NCI-H524 treated with DMSO at 0.1 percent for 48 hours (cell line): ENCODE measurements at regions not wholly inside any gene's neighbourhood (a gene's known extent, or its start where the extent isn't known, plus 50 kb on each side); places are given as distances from the start of the nearest gene placed in this dataset.
"Not testable (repeated sequence)": the region's sequence is repeated elsewhere in the genome, so short reads cannot be mapped to it uniquely, and the experiment has no call there.

Source experiments
- DNase-seq: peaks from one replicate; lab custom pipeline; 2025; lab: John Stamatoyannopoulos, UW

- no peak for DNase-seq
Measured at GRCh38 chr12:131357185-131357747, 353.6 kb upstream of the SFSWAP start.

GRCh38 chr12:131357920-131358319, 353.0 kb upstream of the SFSWAP start:
- DNase-seq: no peak

- no peak for DNase-seq
Measured at GRCh38 chr12:131362291-131363211, 348.3 kb upstream of the SFSWAP start.

GRCh38 chr12:131363393-131363792, 347.5 kb upstream of the SFSWAP start:
- DNase-seq: no peak

GRCh38 chr12:131363841-131364495, 346.9 kb upstream of the SFSWAP start:
- no peak for DNase-seq

- DNase-seq: no peak
Measured at GRCh38 chr12:131364903-131365820, 345.7 kb upstream of the SFSWAP start.

GRCh38 chr12:131365821-131366260, 345.0 kb upstream of the SFSWAP start:
- DNase-seq: no peak

GRCh38 chr12:131366261-131366871, 344.5 kb upstream of the SFSWAP start:
- DNase-seq: no peak

- DNase-seq: not testable (repeated sequence)
Measured at GRCh38 chr12:131367067-131367982, 343.6 kb upstream of the SFSWAP start.

GRCh38 chr12:131367983-131368667, 342.8 kb upstream of the SFSWAP start:
- no peak for DNase-seq

- DNase-seq: no peak
Measured at GRCh38 chr12:131368668-131369071, 342.2 kb upstream of the SFSWAP start.

GRCh38 chr12:131369094-131369845, 341.6 kb upstream of the SFSWAP start:
- DNase-seq: no peak

- DNase-seq: no peak
Measured at GRCh38 chr12:131370321-131370720, 340.6 kb upstream of the SFSWAP start.

- DNase-seq: no peak
Measured at GRCh38 chr12:131370791-131371347, 340.0 kb upstream of the SFSWAP start.

GRCh38 chr12:131371401-131372170, 339.3 kb upstream of the SFSWAP start:
- DNase-seq: peak; percentile 4

GRCh38 chr12:131372171-131372475, 338.8 kb upstream of the SFSWAP start:
- DNase-seq: no peak

- DNase-seq: no peak
Measured at GRCh38 chr12:131372706-131373195, 338.1 kb upstream of the SFSWAP start.
